IPS DF 4.7 (cell line): ENCODE measurements at regions not wholly inside any gene's neighbourhood (a gene's known extent, or its start where the extent isn't known, plus 50 kb on each side); places are given as distances from the start of the nearest gene placed in this dataset.

ENCODE experiments used
- DNase-seq: peaks from one replicate; pipeline ENCODE4 v3.0.0-alpha.2; 2013; ENCODE audit warnings: low spot score; ENCODE audit errors: extremely low read depth

DNA sequence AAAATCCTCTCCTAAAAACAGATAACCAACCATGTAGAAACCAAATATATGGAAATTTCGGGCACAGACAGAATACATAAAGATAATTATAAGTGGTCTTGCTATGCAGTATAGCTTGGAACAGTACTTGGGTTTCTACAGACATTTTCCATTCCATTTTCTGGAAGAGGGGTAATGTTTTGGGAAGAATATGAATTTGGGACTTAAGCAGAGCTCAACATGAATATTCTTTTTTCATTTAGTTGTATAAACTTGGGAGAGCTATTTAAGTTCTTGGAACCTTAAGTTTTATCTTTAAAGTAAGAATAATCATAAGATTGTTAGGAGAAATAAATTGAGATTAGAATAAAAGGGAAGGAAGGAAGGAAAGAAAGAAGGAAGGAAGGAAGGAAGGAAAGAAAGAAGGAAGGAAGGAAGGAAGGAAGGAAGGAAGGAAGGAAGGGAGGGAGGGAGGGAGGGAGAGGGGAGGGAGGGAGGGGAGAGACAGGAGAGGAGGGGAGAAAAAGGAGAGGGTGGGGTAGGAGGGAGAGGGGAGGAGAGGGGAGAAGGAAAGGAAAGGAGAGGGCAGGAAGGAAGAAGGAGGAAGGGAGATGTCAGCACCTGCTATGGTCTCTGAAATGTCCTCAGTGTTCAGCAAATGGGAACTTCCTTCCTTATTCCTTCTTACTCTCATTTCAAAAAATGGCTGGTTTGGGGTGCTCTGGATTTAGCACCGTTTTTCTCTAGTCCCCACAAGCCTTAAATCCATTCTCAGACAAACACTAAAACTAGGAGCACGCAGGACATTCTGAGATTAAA, 248.3 kb downstream of the LY86 start:
- no peak for DNase-seq

DNA sequence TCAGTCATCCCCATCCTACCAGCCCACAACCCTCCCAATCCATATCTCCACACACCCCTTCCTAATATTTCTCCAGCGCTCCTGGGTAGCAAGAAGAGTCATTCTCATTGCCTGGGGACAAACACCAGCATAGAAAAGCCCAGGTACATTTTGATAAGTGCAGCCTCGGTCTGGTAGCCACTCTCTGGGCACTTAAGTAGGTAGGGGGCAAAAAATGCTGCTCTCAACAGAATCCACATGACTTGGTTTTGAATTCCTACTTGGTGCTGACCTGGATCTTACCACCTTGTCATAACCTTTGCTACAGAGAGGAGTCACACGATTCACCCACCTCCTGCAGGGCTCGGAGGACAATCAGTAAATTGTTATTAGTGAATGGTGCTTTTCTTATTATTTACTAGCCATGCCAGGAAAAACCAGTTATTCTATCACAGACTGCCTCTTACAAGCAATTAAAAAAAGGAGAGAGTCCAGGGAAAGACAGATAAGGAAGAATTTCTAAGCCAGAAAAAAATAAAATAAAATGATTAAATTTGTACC, 249.1 kb downstream of the LY86 start:
- DNase-seq = no peak

DNA sequence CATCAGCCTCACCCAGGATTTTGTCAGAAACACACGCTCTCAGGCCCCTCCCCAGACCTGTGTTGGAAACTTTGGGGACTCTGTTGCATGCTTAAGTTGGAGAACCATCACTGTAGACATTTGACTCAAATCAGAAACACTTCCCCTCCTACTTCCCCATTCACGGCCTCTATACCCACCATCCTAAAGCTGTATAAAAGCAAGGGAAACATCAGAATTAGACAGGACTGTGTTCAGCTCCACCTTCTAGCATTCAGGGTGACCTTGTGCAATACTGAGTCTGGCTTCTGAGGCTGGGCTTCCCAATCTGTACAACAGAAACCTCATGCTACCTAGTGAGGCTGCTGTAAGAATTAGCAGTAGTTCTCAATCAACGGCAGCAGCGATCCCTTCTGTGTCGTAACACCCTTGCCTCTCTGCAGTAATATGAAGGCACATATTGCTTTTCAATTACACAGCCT, 252.3 kb downstream of the LY86 start:
- no peak for DNase-seq

DNA sequence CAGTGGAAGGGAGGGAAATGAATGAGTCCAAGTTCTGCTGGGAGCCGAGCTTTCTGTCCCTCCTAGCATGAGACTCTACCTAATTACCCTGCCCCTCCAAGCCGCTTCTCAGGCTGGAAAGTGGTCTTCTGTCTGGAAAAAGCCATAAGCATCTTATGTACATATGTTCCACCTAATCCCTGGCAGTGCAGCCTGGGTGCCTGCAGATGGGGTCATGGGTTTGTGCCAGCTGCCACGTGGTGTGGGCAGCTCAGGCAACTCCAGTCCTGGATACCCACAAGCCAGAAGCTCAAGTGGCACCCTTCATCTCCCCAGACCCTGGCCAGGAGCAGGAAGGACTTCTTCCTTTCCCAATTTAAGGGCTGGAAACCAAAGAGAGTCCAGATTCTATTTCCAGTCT, 253.1 kb downstream of the LY86 start:
- DNase-seq = no peak

DNA sequence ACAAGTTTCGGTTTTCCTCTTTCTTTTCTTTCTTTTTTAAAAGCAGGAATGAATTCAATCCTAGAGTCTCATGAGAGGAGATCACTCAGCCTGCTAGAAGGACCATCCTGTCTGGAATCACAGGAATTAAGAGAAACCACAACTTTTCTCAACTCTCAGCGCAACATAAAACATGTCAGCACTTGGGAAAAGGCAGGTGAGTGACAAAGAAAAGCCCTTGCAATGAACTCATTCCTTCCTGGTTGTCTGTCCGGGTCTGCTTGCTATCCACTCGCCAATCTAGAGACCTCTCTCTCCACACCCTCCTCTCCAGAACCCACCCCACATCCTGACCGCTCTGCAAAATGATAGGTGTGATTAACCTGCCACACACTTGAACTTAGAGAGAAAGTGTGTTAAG, 253.8 kb downstream of the LY86 start:
- no peak for DNase-seq

DNA sequence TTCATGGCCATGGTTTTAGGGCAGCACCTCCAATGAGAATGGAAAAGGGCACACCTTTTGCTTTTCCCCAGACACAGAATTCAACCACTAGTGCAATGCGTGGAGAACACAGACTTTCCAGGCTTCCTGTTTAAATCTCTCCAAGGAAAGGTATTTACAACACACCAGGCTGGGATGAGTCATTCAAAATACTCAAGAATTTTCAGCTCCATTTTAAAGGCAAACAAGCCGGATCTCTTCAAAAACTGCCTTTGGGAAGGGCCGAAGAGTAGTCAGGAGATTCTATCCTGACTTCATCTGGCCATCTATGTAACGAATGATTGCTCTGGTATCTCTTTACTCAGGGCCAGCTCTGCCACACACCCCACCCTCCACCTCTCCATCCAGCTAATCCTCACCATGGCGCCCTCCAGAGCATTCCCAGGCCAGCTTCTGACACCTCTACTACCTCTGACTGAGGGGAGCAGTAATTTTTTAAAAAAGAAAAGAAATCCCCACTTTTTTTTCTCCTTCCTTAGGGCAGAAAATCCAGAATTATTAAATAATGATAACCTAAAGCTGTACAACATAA, 254.6 kb downstream of the LY86 start:
- DNase-seq = no peak

DNA sequence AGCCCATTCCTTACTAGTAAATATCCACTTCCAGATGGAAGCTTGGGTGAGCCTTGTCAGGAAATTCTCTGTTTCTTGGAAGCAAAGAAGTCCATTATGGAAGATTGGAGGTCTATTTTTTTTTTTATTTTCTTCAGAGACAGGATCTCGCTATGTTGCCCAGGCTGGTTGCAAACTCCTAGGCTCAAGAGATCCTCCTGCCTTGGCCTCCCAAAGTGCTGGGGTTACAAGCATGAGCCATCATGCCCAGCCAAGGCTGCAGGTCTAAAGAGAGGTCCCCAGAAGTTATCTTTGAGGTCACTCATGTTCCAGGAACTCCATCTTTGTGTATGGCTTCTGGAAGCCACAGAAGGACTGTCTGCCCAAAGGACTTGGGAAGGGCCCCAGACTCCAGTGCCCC, 255.3 kb downstream of the LY86 start:
- no peak for DNase-seq

DNA sequence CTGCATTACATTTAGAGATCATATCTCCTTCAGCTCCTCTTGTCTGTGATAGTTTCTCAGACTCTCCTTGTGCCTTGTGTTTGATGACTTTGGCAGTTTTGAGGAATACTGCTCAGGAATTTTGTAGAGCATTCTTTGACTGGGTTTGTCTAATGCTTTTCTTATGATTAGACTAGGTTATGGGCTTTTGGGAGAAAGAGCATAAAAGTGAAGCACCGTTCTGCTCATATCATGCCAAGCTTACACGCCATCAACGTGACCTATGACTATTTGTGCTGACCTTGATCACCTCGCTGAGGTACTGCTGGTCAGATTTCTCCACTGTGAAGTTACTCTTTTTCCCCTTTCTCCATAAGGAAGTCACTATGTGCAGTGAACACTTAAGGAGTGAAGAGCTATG, 256.0 kb downstream of the LY86 start:
- DNase-seq = no peak

DNA sequence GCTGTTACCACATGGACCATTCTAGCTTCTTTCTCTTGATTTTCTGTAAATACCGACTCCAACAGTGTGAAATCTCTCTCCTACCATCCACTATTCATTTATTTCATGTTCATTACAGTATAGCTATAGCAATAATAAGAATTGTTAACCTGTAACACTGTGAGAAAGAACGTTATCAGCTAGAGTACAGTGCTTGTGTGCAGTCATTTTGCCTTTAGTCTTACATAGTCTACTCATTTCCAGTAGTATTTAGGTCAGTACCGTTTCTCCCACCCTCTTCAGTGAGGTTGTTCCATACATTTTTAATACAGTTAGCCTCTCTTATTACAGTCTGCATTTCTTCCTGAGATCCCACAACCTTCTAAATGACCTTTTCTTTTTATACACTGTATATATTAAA, 257.1 kb downstream of the LY86 start:
- no peak for DNase-seq

DNA sequence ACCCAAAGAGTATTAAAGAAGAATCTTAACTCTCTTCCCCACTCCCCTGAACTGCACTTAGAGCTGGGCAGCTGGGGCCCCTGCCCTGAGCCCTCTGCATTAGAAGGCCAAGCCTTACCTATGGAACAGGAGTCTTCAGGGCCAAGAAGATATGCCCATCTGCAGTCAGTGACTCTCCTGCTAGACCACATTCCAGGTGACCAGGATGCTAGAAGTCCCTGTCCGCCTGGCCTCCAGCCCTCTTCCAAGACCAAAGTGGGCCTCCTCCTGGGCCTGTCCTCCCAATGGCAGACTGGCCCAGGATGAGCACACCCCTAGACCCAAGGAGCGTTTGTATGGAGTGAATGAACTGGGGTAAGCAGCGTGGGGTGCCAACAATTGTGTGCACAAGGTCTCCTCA, 259.1 kb downstream of the LY86 start:
- DNase-seq = no peak

DNA sequence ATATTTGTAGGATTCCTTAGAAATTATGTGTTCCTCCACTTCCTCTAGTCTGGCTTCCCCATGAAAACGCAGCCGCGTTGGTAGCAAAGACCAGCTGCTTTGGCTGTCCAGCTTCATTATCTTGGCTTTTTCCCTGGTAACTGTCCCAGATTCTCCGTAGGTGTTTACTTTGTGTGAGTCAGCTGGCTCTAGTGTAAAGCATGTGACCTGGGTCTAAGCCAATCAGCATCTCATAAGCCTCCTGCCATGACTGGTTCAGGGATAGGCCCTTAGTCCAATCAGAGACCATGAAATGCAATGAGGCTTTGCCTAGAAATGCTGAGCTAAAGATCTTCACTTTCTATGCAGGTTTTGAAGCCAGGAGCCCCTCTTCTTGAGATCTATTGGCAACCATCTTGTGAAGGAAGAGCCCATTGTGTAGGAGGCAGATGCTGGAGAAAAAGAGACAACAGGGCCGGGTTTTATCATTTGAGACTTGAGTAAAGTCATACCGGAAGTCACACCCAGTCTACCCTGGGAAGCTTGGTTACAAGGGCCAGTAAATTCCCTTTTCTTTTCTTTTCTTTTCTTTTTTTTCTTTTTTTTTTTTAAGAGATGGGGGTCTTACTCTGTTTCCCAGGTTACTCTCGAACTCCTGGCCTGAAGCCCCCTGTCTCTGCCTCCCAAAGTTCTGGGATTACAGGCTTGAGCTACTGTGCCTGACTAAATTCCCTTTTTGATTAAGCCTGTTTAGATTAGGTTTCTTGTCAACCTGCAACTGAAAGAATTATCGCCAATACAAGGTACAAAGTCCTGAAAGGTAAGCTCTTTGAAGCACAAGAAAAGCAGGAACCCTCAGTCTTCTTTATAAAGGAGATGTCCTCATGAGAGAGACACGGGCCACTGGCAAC, 256.5 kb upstream of the RREB1 start:
- no peak for DNase-seq

DNA sequence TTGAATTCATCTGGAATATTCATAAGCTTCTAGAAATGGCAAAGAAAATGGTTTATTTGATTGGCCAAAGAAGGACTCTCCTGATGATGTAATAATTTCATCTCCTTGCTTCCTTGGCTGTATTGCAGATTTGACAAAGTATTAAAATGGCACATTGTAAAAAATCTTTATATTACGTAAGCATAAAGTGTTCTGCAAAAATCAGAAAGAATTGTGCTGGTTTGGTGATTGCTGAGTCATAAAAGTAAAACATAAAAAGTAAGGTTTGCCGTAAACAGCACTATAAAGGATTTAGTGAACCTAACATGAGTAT, 255.9 kb upstream of the RREB1 start:
- DNase-seq = no peak

DNA sequence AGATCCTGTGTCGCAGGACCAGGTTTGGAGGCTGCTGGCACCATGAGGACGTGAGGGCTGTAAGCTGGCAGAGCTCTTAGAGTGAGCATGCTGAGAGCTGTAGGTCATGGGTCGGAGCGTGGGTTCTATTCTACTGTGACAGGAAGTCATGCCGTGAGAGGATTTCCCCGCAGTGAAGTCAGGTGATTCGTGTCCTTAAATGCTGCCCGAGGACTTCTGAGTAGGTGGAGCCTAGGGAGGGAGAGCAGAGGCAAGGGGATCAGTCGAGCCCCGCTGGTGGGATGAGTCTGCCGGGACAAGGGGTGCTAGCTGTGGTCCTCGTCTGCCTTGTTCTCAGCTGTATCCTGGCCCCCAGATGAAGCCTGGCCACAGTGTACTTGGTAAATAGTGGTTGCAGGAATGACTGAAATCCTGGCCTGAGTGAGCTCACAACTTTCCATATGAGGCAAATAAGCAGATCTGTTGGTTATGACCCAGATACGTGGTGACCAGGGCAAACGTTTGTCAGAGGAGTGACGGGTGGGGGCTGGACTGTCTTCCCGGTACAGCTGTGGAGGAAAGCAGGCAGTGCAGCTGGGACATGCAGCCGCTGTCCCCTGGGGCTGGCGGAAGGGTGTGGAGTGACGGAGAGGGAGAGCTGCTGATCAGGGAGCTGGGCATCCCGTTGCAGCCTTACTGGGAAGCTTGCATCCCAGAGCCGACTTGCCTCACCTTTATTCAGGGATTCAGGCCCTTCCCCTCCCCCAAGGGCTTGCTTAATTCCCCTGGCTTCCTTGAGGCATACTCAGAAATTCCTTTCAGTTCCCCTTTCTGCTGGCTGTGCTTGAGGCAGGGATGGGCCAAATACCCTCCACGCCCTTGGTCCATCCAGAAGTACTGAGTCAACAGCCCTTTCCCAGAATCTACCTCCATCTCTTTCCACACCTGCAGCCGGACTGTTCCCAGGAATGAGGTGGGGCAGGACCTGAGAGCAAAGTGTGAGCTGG, 250.9 kb upstream of the RREB1 start:
- no peak for DNase-seq

DNA sequence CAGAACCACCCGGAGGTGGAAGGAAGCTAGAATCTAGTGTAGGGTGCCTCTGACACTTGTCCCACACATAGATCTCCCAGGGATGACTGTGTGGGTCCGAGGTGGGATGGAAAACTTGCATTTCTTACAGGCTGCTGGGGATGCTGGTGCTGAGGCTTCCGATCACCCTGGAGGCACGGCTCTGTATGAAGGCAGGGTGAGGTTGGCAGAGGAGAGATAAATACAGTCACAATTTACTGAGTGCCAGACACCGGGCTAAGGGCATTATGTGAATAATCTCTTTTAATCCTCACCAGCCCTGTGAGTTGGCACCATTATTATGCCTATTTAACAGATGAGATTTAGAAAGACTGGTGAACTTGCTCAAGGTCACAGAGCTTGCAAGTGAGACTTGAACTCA, 250.2 kb upstream of the RREB1 start:
- DNase-seq = no peak

DNA sequence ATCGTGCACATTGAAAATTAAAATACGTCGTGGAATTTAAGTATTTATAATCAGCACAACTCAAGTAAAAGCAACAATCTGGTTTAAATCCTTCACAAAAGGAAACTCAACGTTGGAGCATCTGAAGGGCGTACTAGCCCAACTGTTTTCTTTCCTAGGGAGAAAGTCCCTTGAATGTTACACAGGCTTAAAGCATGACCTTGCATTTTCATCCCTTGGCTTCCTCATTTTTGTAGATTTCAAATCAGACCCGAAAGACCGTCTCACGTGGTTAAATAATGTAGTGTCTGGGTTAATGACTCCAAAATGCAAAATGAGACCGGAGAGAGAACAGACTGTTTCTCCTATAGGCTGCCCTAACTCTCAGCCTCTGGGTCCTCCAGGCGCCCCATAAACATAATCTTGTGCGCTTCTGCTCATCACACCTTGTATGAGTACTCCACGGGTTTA, 249.2 kb upstream of the RREB1 start:
- no peak for DNase-seq

DNA sequence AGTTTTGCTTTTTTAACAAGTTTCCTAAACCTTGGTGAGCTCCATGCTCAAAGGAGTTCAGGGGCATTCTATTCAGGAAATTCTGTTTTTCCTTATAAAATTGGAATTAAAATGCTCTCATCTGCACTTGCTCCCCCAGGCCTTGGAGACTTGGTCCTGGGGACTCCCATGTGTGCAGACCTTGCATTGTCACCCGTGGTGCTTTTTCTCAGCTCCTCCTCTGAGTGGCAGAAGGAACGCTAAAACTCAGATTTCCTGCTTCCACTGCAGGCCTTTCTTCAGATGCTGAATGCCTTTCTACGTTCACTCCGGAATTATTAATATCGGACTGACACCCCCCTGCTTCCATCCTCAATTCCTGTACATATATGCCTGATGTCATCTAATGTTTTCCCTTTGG, 248.7 kb upstream of the RREB1 start:
- no peak for DNase-seq

DNA sequence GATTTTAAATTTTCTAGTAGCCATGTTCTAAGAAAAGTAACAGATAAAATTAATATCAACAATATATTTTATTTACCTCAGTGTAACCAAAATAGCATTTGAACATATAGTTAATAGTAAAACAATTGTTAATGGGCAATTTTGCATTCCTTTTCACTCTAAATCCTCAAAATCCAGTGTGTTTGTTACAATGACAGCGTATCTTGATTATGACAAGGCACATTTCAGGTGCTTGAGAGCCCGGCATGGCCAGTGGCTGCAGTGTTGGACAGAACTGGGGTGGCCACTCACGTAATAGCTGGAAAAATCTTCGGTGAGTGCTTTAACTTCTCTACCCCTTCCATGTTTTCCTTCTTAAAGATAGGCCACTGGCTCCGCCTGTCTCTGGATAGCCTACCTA, 248.0 kb upstream of the RREB1 start:
- no peak for DNase-seq

DNA sequence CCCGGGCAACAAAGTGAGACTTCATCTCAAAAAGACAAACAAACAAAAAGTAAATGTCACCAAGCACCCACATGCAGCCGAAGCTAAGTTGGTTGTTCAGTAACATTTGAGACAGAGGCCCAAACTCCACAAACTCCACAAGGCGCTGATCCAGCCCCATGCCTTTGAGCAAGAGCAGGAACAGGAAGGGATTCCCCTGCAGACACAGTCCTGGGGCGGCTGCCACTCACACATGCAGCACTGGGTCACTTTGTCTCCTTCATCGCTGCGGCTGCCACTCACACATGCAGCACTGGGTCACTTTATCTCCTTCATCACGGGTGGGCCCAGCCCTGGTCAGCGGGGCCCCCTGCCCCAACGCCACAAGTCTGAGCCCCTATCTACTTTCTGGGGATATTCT, 246.9 kb upstream of the RREB1 start:
- no peak for DNase-seq

DNA sequence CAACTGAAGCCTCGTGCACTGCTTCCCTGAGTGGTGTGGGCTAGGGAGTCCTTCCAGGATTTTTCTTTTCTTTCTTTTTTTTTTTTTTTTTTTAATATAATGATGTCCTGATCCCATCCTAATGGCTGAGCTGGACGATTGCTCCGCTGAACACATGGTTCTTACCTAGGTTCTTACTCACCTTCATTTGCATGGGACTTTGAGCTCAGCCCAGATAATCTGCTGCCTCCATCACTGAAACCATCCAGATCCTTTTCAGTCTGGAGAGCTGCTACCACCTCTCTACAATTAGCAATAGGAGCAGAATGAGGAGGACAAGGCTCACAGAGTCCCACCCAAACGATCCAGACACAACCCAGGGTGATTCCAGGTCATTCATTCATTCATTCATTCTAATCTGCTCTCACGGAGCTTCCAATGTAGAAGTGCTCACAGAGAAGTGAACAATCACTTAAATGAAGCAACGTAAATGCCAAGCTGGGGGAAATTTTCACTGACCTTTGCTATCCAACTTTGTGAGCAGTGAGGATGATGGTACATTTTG, 246.3 kb upstream of the RREB1 start:
- DNase-seq = no peak

DNA sequence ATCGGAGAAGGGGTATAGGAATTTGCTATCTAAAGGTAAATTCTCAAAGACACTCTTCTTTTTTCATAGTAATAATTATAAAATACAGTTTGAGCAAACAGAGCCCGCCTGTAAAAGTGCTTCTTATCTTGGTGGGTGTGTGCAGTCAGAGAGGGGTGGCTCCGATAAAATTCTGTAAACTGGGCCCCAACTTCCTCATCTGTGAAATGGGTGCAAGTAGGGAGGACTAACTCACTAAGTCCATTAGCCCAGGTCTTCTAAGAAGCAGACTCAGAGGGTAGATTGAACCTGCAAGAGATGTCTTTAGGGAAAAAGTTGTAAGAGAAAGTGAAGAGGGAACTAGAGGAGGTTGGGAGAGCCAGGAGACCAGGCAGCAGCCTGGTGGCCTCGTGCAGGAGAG, 245.8 kb upstream of the RREB1 start:
- DNase-seq = no peak
